ENCODE measurements at regions not wholly inside any gene's neighbourhood (a gene's known extent, or its start where the extent isn't known, plus 50 kb on each side); places are given as distances from the start of the nearest gene placed in this dataset.

- TF ChIP-seq ZNF407 (IDR thresholded peaks at IDR 0.05; ENCODE audit: low read depth) = no peak
- no peak for TF ChIP-seq USF1 (CRISPR knock-in tag; IDR thresholded peaks at IDR 0.05)
- TF ChIP-seq HDAC1 (IDR thresholded peaks at IDR 0.05) = no peak
- TF ChIP-seq CEBPB (tag; IDR thresholded peaks at IDR 0.05) = no peak
- TF ChIP-seq C11orf30 (IDR thresholded peaks at IDR 0.05; ENCODE audit: low read depth) = no peak
- no peak for TF ChIP-seq IRF2 (CRISPR knock-in tag; IDR thresholded peaks at IDR 0.05)
- no peak for TF ChIP-seq NR1H2 (CRISPR knock-in tag; IDR thresholded peaks at IDR 0.05)
- TF ChIP-seq SUPT5H (IDR thresholded peaks at IDR 0.05) = no peak
- TF ChIP-seq MCM5 (IDR thresholded peaks at IDR 0.05; ENCODE audit: low read depth) = no peak
- no peak for TF ChIP-seq CCNT2 (IDR thresholded peaks at IDR 0.05; ENCODE audit: borderline replicate concordance, extremely low read depth, insufficient read length, low read depth, low read length)
- TF ChIP-seq ZNF696 (CRISPR knock-in tag; conservative IDR thresholded peaks at IDR 0.05) = no peak
- no peak for TF ChIP-seq FOXK1 (CRISPR knock-in tag; IDR thresholded peaks at IDR 0.05; ENCODE audit: borderline replicate concordance)
Observed at GRCh38 chr4:43402393-43402792, 509.9 kb downstream of the GRXCR1 start (continued).
